Muscle of arm (tissue), 1 donor: ENCODE measurements at regions not wholly inside any gene's neighbourhood (a gene's known extent, or its start where the extent isn't known, plus 50 kb on each side); places are given as distances from the start of the nearest gene placed in this dataset.
"Not testable (repeated sequence)": the region's sequence is repeated elsewhere in the genome, so short reads cannot be mapped to it uniquely, and the experiment has no call there.

Experiments
- DNase-seq: peaks from one replicate; pipeline ENCODE4 v3.0.0-alpha.2; 2013

- DNase-seq, result peak; percentile 85
Observed at GRCh38 chr2:236988690-236989624, 96.7 kb upstream of the COPS8 start.

- no peak for DNase-seq
Observed at GRCh38 chr2:236990552-236990951, 95.1 kb upstream of the COPS8 start.

GRCh38 chr2:236991874-236992273, 93.8 kb upstream of the COPS8 start:
- DNase-seq, result no peak

- DNase-seq, result no peak
Observed at GRCh38 chr2:236993286-236993685, 92.4 kb upstream of the COPS8 start.

GRCh38 chr2:236994361-236994760, 91.3 kb upstream of the COPS8 start:
- DNase-seq, result no peak

GRCh38 chr2:236997069-236997715, 88.5 kb upstream of the COPS8 start:
- no peak for DNase-seq

- DNase-seq, result no peak
Observed at GRCh38 chr2:236998236-236998635, 87.5 kb upstream of the COPS8 start.

GRCh38 chr2:236998758-236999157, 86.9 kb upstream of the COPS8 start:
- no peak for DNase-seq

- DNase-seq, result no peak
Observed at GRCh38 chr2:237000481-237000880, 85.2 kb upstream of the COPS8 start.

- not testable (repeated sequence) for DNase-seq
Observed at GRCh38 chr2:237005341-237005740, 80.3 kb upstream of the COPS8 start.

- DNase-seq, result no peak
Observed at GRCh38 chr2:237011206-237011795, 74.4 kb upstream of the COPS8 start.

GRCh38 chr2:237012004-237012403, 73.7 kb upstream of the COPS8 start:
- no peak for DNase-seq

GRCh38 chr2:237012577-237013267, 73.0 kb upstream of the COPS8 start:
- no peak for DNase-seq

GRCh38 chr2:237016121-237016915, 69.4 kb upstream of the COPS8 start:
- no peak for DNase-seq

- DNase-seq, result peak; percentile 69
Observed at GRCh38 chr2:237020090-237020489, 65.6 kb upstream of the COPS8 start.

- no peak for DNase-seq
Observed at GRCh38 chr2:237022533-237022932, 63.2 kb upstream of the COPS8 start.

- DNase-seq, result no peak
Observed at GRCh38 chr2:237024255-237024654, 61.4 kb upstream of the COPS8 start.

GRCh38 chr2:237025090-237025865, 60.4 kb upstream of the COPS8 start:
- DNase-seq, result no peak

GRCh38 chr2:237026981-237027711, 58.5 kb upstream of the COPS8 start:
- DNase-seq, result peak; percentile 71

- DNase-seq, result no peak
Observed at GRCh38 chr2:237027712-237028029, 58.0 kb upstream of the COPS8 start.
